ENCODE measurements at regions not wholly inside any gene's neighbourhood (a gene's known extent, or its start where the extent isn't known, plus 50 kb on each side); places are given as distances from the start of the nearest gene placed in this dataset.

- no peaks in the 10 kb centered on the region for H3K36me3 ChIP-seq (ENCODE audit: control insufficient read depth in 2 of 2, insufficient read depth in 2 of 2, low read length in 1 of 2)
- ChIA-PET POLR2A (no interaction called here), SMC1A (ENCODE audit: uncharacterized antibody, unreplicated experiment) (no interaction called here), CTCF (no interaction called here), RAD21 (ENCODE audit: unreplicated experiment) (no interaction called here)
- no peaks in the 10 kb centered on the region for H3K79me2 ChIP-seq (ENCODE audit: control insufficient read depth, insufficient read depth, low read length)
- no peak overlapping the region for H2AFZ ChIP-seq (ENCODE audit: control insufficient read depth, low read depth, low read length)
- no peak overlapping the region for H3K4me2 ChIP-seq (ENCODE audit: control insufficient read depth, insufficient read depth)
- no peaks in the 10 kb centered on the region for H3K4me1 ChIP-seq (ENCODE audit: control insufficient read depth, insufficient read depth, low read length)
- in situ Hi-C loops (cut with MboI) (no loop called here), intact Hi-C loops (cut with micrococcal nuclease; ENCODE audit: unreplicated experiment) (no loop called here)
- no peaks in the 10 kb centered on the region for H4K20me1 ChIP-seq (ENCODE audit: control insufficient read depth, insufficient read depth)
- H3K9ac ChIP-seq (ENCODE audit: control insufficient read depth, insufficient read depth, low read length): no peak overlapping the region
- H3K27me3 ChIP-seq (replicated peaks in 1 of 2; ENCODE audit: control insufficient read depth in 2 of 2, insufficient read depth in 2 of 2, low read length in 1 of 2): no peaks in the 10 kb centered on the region; a peak in 1 of 4 replicates
- WGBS (ENCODE audit: insufficient coverage, insufficient replicate concordance, low lambda C conversion rate, missing lambda C conversion rate): 8% methylated on average over 10 of the region's 11 CpGs
- no peaks in the 10 kb centered on the region; the same call in 2 of the 3 replicates for H3K9me3 ChIP-seq (replicated peaks; ENCODE audit: control insufficient read depth, insufficient read depth, low read length)
- no TSS peak for BruUV-seq (replicated peaks)
- no peak overlapping the region for H3K27ac ChIP-seq (ENCODE audit: control insufficient read depth, insufficient read depth)
- H3K4me3 ChIP-seq: no peak overlapping the region
- FAIRE-seq (no peak), ATAC-seq (no peak), DNase-seq (ENCODE audit: low read depth, low spot score) (no peak)
- TF ChIP-seq SKIL (IDR thresholded peaks at IDR 0.05; ENCODE audit: low read depth, poor library complexity, severe bottlenecking) (no peak), RB1 (IDR thresholded peaks at IDR 0.05; ENCODE audit: borderline replicate concordance) (no peak), STAT3 (IDR thresholded peaks at IDR 0.05; ENCODE audit: low read depth, low read length) (no peak)
- TF ChIP-seq, protein P1, sequence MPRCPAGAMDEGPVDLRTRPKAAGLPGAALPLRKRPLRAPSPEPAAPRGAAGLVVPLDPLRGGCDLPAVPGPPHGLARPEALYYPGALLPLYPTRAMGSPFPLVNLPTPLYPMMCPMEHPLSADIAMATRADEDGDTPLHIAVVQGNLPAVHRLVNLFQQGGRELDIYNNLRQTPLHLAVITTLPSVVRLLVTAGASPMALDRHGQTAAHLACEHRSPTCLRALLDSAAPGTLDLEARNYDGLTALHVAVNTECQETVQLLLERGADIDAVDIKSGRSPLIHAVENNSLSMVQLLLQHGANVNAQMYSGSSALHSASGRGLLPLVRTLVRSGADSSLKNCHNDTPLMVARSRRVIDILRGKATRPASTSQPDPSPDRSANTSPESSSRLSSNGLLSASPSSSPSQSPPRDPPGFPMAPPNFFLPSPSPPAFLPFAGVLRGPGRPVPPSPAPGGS (IDR thresholded peaks at IDR 0.05; ENCODE audit: borderline replicate concordance, insufficient read depth, low read depth, low read length, poor library complexity, severe bottlenecking): no peak
Observed at GRCh38 chr4:8703857-8704495, 111.4 kb downstream of the CPZ start.
